SK-N-MC (cell line): ENCODE measurements at regions not wholly inside any gene's neighbourhood (a gene's known extent, or its start where the extent isn't known, plus 50 kb on each side); places are given as distances from the start of the nearest gene placed in this dataset.

ENCODE experiments used
- DNase-seq: peaks from one replicate; pipeline ENCODE4 v3.0.0-alpha.2; 2011; ENCODE audit warnings: low read depth, low spot score
- H3K27ac ChIP-seq: fragments of 200-600 bp; sonication (generic); 2 replicates; pipeline ENCODE4 v1.5.1; 2016; ENCODE audit warnings: mixed run types
- H3K36me3 ChIP-seq: fragments of 200-600 bp; sonication (generic); 2 replicates; pipeline ENCODE4 v1.6.1; 2017; ENCODE audit warnings: antibody characterized with exemption, low read length, mixed read lengths; ENCODE audit not compliant: insufficient read depth
- H3K4me3 ChIP-seq: fragments of 200-600 bp; sonication (generic); 2 replicates; pipeline ENCODE4 v1.5.1; 2016
- H3K9ac ChIP-seq: fragments of 200-600 bp; sonication (generic); 2 replicates; pipeline ENCODE4 v1.8.0; 2017; ENCODE audit warnings: mixed run types, mixed read lengths; ENCODE audit not compliant: insufficient read length
- H3K9me3 ChIP-seq: fragments of 200-600 bp; sonication (generic); 2 replicates; pipeline ENCODE4 v1.6.1; 2017; ENCODE audit warnings: low read depth, mild to moderate bottlenecking, antibody characterized with exemption, low read length, moderate library complexity, mixed read lengths
- EZH2 ChIP-seq: fragments of 200-600 bp; sonication (generic); IDR thresholded peaks from one replicate; pipeline ENCODE4 v1.6.1; 2017; ENCODE audit warnings: antibody characterized with exemption
- FOXP2 ChIP-seq: optimal IDR thresholded peaks from 2 replicates; pipeline ENCODE3; 2011; ENCODE audit warnings: mild to moderate bottlenecking, moderate library complexity; ENCODE audit not compliant: insufficient read depth; ENCODE audit errors: extremely low read length, control extremely low read depth
- POLR2AphosphoS5 ChIP-seq: IDR thresholded peaks from 2 replicates; pipeline ENCODE4 v1.6.1; 2012; ENCODE audit warnings: mild to moderate bottlenecking, low read depth, low read length, borderline replicate concordance

DNA sequence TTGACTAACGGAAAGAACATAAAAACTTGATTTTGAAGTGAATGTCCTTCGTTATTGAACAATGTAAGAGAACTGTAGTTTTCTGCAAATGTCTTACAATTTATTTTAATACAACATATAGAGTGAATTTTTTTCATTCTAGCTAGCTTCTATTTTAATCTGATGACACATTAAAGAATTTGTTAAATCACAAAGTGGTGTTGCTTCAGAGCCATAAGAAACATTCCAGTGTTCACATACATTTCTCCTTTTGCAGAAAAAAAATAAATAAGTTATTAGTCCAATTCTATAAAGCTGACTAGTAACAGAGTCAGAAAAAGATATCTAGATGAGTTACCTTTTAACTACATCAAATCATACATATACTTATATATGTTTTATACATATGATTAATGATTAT is 914.3 kb upstream of the SLC39A10 start:
- no peaks in the 10 kb centered on the region for H3K9me3 ChIP-seq
- no peak overlapping the region for H3K9ac ChIP-seq
- no peaks in the 10 kb centered on the region for H3K36me3 ChIP-seq
- DNase-seq, result no peak
- no peak overlapping the region for H3K27ac ChIP-seq
- TF ChIP-seq EZH2, result no peak
- no peak for TF ChIP-seq FOXP2
- no peak for TF ChIP-seq POLR2AphosphoS5
- no peak overlapping the region for H3K4me3 ChIP-seq

DNA sequence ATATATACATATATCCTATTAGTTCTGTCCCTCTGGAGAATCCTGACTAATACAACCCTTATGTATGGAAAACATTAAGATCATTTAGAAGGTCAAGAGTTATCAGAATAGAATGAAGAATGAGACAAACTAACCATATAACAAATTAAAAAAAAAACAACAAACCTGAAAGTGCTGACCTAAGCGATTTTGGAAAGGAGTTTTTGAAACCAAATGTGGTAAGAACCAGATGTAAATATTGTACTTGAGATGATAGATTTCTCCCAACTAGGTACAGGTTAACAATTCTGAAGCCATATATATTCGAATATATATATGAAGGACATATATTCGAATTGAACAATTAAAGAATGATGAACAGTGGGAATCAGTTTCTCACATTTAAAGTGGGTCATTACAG is 917.8 kb upstream of the SLC39A10 start:
- TF ChIP-seq EZH2 (no peak), POLR2AphosphoS5 (no peak), FOXP2 (no peak)
- no peak overlapping the region for H3K9ac ChIP-seq
- H3K27ac ChIP-seq, result no peak overlapping the region
- no peaks in the 10 kb centered on the region for H3K9me3 ChIP-seq
- DNase-seq, result no peak
- H3K36me3 ChIP-seq, result no peaks in the 10 kb centered on the region
- no peak overlapping the region for H3K4me3 ChIP-seq

DNA sequence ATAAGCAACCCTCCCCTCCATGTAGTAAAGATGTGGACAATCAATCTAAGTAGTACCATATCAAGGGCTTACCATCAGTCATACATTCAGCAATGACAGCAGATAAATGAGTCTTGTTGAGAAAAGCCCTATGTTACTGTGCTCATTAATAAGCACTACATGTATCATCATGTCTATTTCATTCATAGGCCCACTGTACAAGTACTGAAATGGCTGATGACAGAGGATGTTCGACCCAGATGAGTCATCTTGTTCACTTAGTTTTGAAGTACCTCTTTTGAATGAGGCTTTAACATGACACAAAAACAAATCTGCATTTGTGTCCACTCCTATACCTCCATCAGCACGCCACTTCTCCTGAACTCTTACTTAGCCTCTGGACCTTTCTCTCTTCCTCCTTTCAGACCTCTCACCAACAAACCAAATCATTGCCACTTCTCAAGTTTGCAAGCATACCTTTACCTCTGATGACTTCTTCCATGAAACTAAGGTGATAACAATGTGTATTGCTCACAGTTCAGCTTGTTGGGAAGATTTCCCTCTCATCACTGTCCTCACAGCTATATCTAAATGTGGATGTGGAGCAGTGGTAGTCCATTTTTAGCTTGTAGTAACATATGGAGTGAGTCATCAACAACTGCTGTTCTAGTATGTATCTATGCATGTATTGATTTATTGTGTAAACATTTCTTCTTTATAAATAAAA is 921.0 kb upstream of the SLC39A10 start:
- no peak for TF ChIP-seq EZH2
- TF ChIP-seq FOXP2, result no peak
- TF ChIP-seq POLR2AphosphoS5, result no peak
- no peak for DNase-seq
- no peaks in the 10 kb centered on the region for H3K9me3 ChIP-seq
- H3K36me3 ChIP-seq, result no peaks in the 10 kb centered on the region
- H3K27ac ChIP-seq, result no peak overlapping the region
- no peak overlapping the region for H3K9ac ChIP-seq
- no peak overlapping the region for H3K4me3 ChIP-seq

DNA sequence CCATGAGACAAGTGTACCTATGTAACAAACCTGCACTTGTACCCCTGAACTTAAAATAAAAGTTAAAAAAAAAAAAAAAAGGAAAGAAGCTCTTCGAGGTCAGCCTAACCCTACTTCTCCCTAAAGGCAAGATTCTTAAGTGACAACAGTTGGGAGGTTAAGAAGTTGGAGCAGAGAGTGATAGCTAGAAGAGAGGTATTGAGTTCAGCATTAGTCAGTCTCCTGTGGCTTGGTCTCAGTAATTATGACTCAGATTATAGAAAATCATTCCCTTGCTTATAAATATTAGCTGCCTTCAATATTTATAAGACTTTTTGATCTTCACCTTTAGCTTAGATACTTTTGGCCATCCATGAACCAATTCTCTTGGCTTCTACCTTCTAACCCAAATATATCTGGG is 926.8 kb upstream of the SLC39A10 start:
- no peak for DNase-seq
- H3K4me3 ChIP-seq, result no peak overlapping the region
- TF ChIP-seq EZH2, result no peak
- TF ChIP-seq FOXP2, result no peak
- TF ChIP-seq POLR2AphosphoS5, result no peak
- no peaks in the 10 kb centered on the region for H3K36me3 ChIP-seq
- no peak overlapping the region for H3K27ac ChIP-seq
- no peaks in the 10 kb centered on the region for H3K9me3 ChIP-seq
- H3K9ac ChIP-seq, result no peak overlapping the region

DNA sequence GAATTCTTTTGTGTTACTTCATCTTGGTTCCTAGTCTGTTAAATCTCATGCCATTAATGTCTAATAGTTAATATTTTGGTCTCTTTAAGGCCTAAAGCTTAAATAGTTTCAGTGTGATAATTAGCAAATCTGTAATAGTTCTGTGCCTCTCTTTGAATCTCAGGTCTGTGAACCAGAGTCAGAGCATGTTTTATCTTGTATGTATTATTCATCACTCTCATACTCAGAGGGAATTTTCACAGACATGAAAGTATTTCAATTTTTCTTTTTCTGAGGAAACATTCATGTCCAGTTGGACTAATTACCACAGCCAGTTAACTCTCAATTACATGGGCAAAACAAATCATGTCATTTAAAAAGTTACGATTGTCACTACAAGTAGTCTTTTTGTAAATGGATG is 931.9 kb upstream of the SLC39A10 start:
- TF ChIP-seq POLR2AphosphoS5, result no peak
- TF ChIP-seq FOXP2, result no peak
- no peak for TF ChIP-seq EZH2
- Histone ChIP-seq H3K9me3 (no peaks in the 10 kb centered on the region), H3K4me3 (no peak overlapping the region), H3K9ac (no peak overlapping the region), H3K36me3 (no peaks in the 10 kb centered on the region), H3K27ac (no peak overlapping the region)
- no peak for DNase-seq

DNA sequence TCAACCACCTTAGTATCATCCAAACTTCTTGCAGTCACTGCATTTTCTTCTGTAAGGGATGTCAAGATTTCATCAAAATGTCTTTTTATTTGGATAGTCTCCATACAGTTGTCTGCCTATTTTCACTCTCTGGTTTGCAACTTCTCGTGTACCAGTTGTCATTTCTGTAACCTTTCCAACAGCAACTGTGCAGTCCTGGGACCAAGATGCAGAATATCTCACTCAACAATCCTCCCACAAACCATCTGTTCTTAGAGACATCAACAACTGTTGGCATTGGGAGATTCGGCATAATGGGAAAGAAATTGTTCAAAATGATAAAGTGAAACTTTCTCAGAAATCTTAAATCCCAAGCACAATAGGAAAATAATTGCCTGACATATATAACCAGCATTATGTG is 933.6 kb upstream of the SLC39A10 start:
- Histone ChIP-seq H3K36me3 (no peaks in the 10 kb centered on the region), H3K27ac (no peak overlapping the region), H3K9ac (no peak overlapping the region), H3K9me3 (no peaks in the 10 kb centered on the region), H3K4me3 (no peak overlapping the region)
- DNase-seq, result no peak
- TF ChIP-seq POLR2AphosphoS5, result no peak
- TF ChIP-seq EZH2, result no peak
- no peak for TF ChIP-seq FOXP2

DNA sequence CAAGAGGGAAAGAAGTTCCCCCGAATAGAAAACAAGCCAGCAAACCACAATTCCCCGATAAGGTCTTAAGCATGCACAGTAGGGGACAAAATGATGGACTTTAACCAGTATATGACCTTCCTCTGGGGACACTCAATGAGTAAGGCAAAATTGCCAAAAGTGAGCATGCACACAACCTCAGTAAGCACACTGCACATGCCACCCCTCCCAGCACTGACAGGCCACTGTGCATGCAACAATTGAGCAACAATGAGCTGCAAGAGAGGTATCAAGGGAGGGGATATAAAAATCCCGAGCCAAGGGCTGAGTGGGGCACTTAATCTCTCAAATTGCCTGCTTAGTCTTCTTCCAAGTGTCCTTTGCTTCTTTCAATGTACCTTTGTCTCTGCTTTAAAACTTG is 935.8 kb upstream of the SLC39A10 start:
- no peak for DNase-seq
- H3K9me3 ChIP-seq, result no peaks in the 10 kb centered on the region
- TF ChIP-seq POLR2AphosphoS5, result no peak
- TF ChIP-seq EZH2, result no peak
- TF ChIP-seq FOXP2, result no peak

DNA sequence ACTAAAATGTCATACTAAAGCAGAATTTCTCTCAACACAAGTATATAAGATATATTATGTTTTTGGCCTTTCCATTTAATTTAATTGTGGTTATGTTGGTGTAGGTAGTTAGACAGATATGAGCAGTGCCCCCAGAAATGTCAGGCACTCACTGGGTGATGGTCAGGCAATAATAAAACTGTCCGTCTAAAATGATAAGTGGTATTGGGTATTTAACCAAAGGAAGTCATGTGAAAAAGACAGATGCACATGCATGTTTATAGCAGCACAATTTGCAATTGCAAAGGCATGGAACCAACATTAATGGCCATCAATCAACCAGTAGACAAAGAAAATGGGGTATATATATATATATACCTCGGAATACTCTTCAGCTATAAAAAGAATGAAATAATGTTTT is 936.6 kb upstream of the SLC39A10 start:
- H3K36me3 ChIP-seq, result no peaks in the 10 kb centered on the region
- no peak overlapping the region for H3K4me3 ChIP-seq
- H3K27ac ChIP-seq, result no peak overlapping the region
- no peak for TF ChIP-seq EZH2
- no peaks in the 10 kb centered on the region for H3K9me3 ChIP-seq
- no peak for DNase-seq
- no peak overlapping the region for H3K9ac ChIP-seq

More for the DNA sequence above, 935.8 kb upstream of the SLC39A10 start:
- no peak overlapping the region for H3K27ac ChIP-seq
- H3K4me3 ChIP-seq, result no peak overlapping the region
- H3K9ac ChIP-seq, result no peak overlapping the region
- no peaks in the 10 kb centered on the region for H3K36me3 ChIP-seq

DNA sequence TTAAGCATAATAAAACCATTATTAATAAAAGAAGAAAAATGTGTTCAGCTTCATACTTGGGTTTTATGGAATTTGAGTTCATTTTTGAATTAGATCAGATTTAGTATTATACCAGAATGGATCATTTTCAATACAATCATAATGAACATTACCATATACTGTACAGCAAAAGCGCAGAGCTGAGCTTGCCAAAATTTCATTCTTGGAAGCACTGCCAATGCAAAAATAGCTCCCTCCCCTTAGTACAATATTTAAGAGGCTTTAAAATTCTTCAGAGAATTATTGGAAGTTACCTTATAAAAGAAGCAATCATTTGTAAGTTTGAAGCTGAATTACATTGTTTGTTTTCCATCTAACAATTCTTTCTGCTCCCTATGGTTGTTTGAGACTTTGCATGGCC is 938.1 kb upstream of the SLC39A10 start:
- H3K27ac ChIP-seq, result no peak overlapping the region
- TF ChIP-seq EZH2 (no peak), POLR2AphosphoS5 (no peak), FOXP2 (no peak)
- DNase-seq, result no peak
- H3K36me3 ChIP-seq, result no peaks in the 10 kb centered on the region
- no peak overlapping the region for H3K4me3 ChIP-seq
- no peaks in the 10 kb centered on the region for H3K9me3 ChIP-seq
- no peak overlapping the region for H3K9ac ChIP-seq
